Stimulated activated memory B cell treated with anti-CD40 and anti-IgM and Interleukin-4, amounts not matched to agents 10 μg/mL and 1 μg/mL and 100 μg/mL, for 72 hours (primary cell): ENCODE measurements at regions not wholly inside any gene's neighbourhood (a gene's known extent, or its start where the extent isn't known, plus 50 kb on each side); places are given as distances from the start of the nearest gene placed in this dataset.
"Not testable (repeated sequence)": the region's sequence is repeated elsewhere in the genome, so short reads cannot be mapped to it uniquely, and the experiment has no call there.

Experiments used
- ATAC-seq: fragments of 150-1000 bp; cut with Tn5 transposase; 2 replicates; pipeline ENCODE4 v1.10.0; 2021
- H3K27ac Mint-ChIP-seq: one replicate; pipeline ENCODE4 v1.8.0; 2022; ENCODE audit warnings: mild to moderate bottlenecking, mixed read lengths
- H3K27me3 Mint-ChIP-seq: one replicate; pipeline ENCODE4 v1.8.0; 2022; ENCODE audit warnings: mixed read lengths
- H3K36me3 Mint-ChIP-seq: one replicate; pipeline ENCODE4 v1.8.0; 2022; ENCODE audit warnings: mixed read lengths
- H3K4me1 Mint-ChIP-seq: one replicate; pipeline ENCODE4 v1.8.0; 2022; ENCODE audit warnings: mixed read lengths
- H3K4me3 Mint-ChIP-seq: one replicate; pipeline ENCODE4 v1.8.0; 2022; ENCODE audit warnings: mild to moderate bottlenecking, moderate library complexity, mixed read lengths
- H3K9me3 Mint-ChIP-seq: one replicate; pipeline ENCODE4 v1.8.0; 2022; ENCODE audit warnings: mixed read lengths

GRCh38 chr6:72457738-72458137 lies 164.1 kb upstream of the KCNQ5 start:
- no peaks in the 10 kb centered on the region for H3K36me3 Mint-ChIP-seq
- ATAC-seq: no peak
- H3K27ac Mint-ChIP-seq: no peak overlapping the region
- peaks cover 12% of the 10 kb centered on the region for H3K27me3 Mint-ChIP-seq
- H3K4me1 Mint-ChIP-seq: no peaks in the 10 kb centered on the region
- H3K4me3 Mint-ChIP-seq: no peak overlapping the region
- peaks cover 3% of the 10 kb centered on the region for H3K9me3 Mint-ChIP-seq

GRCh38 chr6:72458521-72458920 lies 163.3 kb upstream of the KCNQ5 start:
- Mint-ChIP-seq H3K4me3 (no peak overlapping the region), H3K4me1 (no peaks in the 10 kb centered on the region), H3K9me3 (peaks cover 3% of the 10 kb centered on the region), H3K36me3 (no peaks in the 10 kb centered on the region), H3K27me3 (peaks cover 19% of the 10 kb centered on the region), H3K27ac (no peak overlapping the region)
- no peak for ATAC-seq

GRCh38 chr6:72461144-72461543 lies 160.7 kb upstream of the KCNQ5 start:
- ATAC-seq: no peak
- Mint-ChIP-seq H3K4me3 (no peak overlapping the region), H3K27me3 (peaks cover 39% of the 10 kb centered on the region), H3K9me3 (no peaks in the 10 kb centered on the region), H3K36me3 (no peaks in the 10 kb centered on the region), H3K27ac (no peak overlapping the region), H3K4me1 (no peaks in the 10 kb centered on the region)

GRCh38 chr6:72464246-72464645 lies 157.6 kb upstream of the KCNQ5 start:
- Mint-ChIP-seq H3K9me3 (no peaks in the 10 kb centered on the region), H3K36me3 (no peaks in the 10 kb centered on the region), H3K27ac (no peak overlapping the region), H3K4me3 (no peak overlapping the region), H3K4me1 (no peaks in the 10 kb centered on the region), H3K27me3 (peaks cover 51% of the 10 kb centered on the region)
- no peak for ATAC-seq

- H3K27me3 Mint-ChIP-seq: peaks cover 51% of the 10 kb centered on the region
- no peak overlapping the region for H3K27ac Mint-ChIP-seq
- ATAC-seq: no peak
- no peaks in the 10 kb centered on the region for H3K36me3 Mint-ChIP-seq
- H3K9me3 Mint-ChIP-seq: no peaks in the 10 kb centered on the region
- no peaks in the 10 kb centered on the region for H3K4me1 Mint-ChIP-seq
- no peak overlapping the region for H3K4me3 Mint-ChIP-seq
Observed at GRCh38 chr6:72464791-72465691, 156.8 kb upstream of the KCNQ5 start.

- Mint-ChIP-seq H3K4me1 (no peaks in the 10 kb centered on the region), H3K4me3 (no peak overlapping the region), H3K27me3 (peaks cover 49% of the 10 kb centered on the region), H3K9me3 (no peaks in the 10 kb centered on the region), H3K27ac (no peak overlapping the region), H3K36me3 (no peaks in the 10 kb centered on the region)
- no peak for ATAC-seq
Observed at GRCh38 chr6:72466471-72466870, 155.4 kb upstream of the KCNQ5 start.

- ATAC-seq: no peak
- H3K27ac Mint-ChIP-seq: no peak overlapping the region
Observed at GRCh38 chr6:72466971-72467566, 154.8 kb upstream of the KCNQ5 start.

GRCh38 chr6:72469406-72469983 lies 152.4 kb upstream of the KCNQ5 start:
- ATAC-seq, H3K4me1 Mint-ChIP-seq, H3K9me3 Mint-ChIP-seq, H3K27ac Mint-ChIP-seq, H3K4me3 Mint-ChIP-seq, H3K36me3 Mint-ChIP-seq: not testable (repeated sequence)
- peaks cover 29% of the 10 kb centered on the region for H3K27me3 Mint-ChIP-seq

More at GRCh38 chr6:72466971-72467566, 154.8 kb upstream of the KCNQ5 start:
- no peaks in the 10 kb centered on the region for H3K9me3 Mint-ChIP-seq
- H3K36me3 Mint-ChIP-seq: no peaks in the 10 kb centered on the region
- no peaks in the 10 kb centered on the region for H3K4me1 Mint-ChIP-seq
- H3K4me3 Mint-ChIP-seq: no peak overlapping the region
- H3K27me3 Mint-ChIP-seq: peaks cover 43% of the 10 kb centered on the region

GRCh38 chr6:72476051-72476450 lies 145.8 kb upstream of the KCNQ5 start:
- no peak for ATAC-seq
- H3K27me3 Mint-ChIP-seq: no peaks in the 10 kb centered on the region
- H3K4me3 Mint-ChIP-seq: no peak overlapping the region
- no peaks in the 10 kb centered on the region for H3K36me3 Mint-ChIP-seq
- H3K4me1 Mint-ChIP-seq: no peaks in the 10 kb centered on the region
- H3K27ac Mint-ChIP-seq: no peak overlapping the region
- no peaks in the 10 kb centered on the region for H3K9me3 Mint-ChIP-seq

GRCh38 chr6:72476646-72477045 lies 145.2 kb upstream of the KCNQ5 start:
- H3K9me3 Mint-ChIP-seq: no peaks in the 10 kb centered on the region
- no peaks in the 10 kb centered on the region for H3K4me1 Mint-ChIP-seq
- H3K27me3 Mint-ChIP-seq: no peaks in the 10 kb centered on the region
- ATAC-seq: no peak
- no peak overlapping the region for H3K27ac Mint-ChIP-seq
- H3K4me3 Mint-ChIP-seq: no peak overlapping the region
- H3K36me3 Mint-ChIP-seq: no peaks in the 10 kb centered on the region

- H3K27ac Mint-ChIP-seq: no peak overlapping the region
- ATAC-seq: no peak
- peaks cover 6% of the 10 kb centered on the region for H3K27me3 Mint-ChIP-seq
- no peaks in the 10 kb centered on the region for H3K36me3 Mint-ChIP-seq
- no peaks in the 10 kb centered on the region for H3K9me3 Mint-ChIP-seq
- H3K4me3 Mint-ChIP-seq: no peak overlapping the region
- H3K4me1 Mint-ChIP-seq: no peaks in the 10 kb centered on the region
Observed at GRCh38 chr6:72495441-72495840, 126.4 kb upstream of the KCNQ5 start.

GRCh38 chr6:72497186-72497585 lies 124.7 kb upstream of the KCNQ5 start:
- Mint-ChIP-seq H3K9me3 (no peaks in the 10 kb centered on the region), H3K4me1 (no peaks in the 10 kb centered on the region), H3K4me3 (no peak overlapping the region), H3K27me3 (peaks cover 6% of the 10 kb centered on the region), H3K36me3 (no peaks in the 10 kb centered on the region), H3K27ac (no peak overlapping the region)
- ATAC-seq: no peak

- Mint-ChIP-seq H3K4me1 (no peaks in the 10 kb centered on the region), H3K4me3 (no peak overlapping the region), H3K27me3 (peaks cover 6% of the 10 kb centered on the region), H3K9me3 (no peaks in the 10 kb centered on the region), H3K27ac (peak overlapping the region; percentile 60), H3K36me3 (no peaks in the 10 kb centered on the region)
- no peak for ATAC-seq
Observed at GRCh38 chr6:72500669-72501068, 121.2 kb upstream of the KCNQ5 start.

- Mint-ChIP-seq H3K27ac (no peak overlapping the region), H3K4me1 (no peaks in the 10 kb centered on the region), H3K36me3 (no peaks in the 10 kb centered on the region), H3K27me3 (peaks cover 2% of the 10 kb centered on the region), H3K9me3 (no peaks in the 10 kb centered on the region), H3K4me3 (no peak overlapping the region)
- ATAC-seq: no peak
Observed at GRCh38 chr6:72504406-72504805, 117.5 kb upstream of the KCNQ5 start.

GRCh38 chr6:72505446-72505845 lies 116.4 kb upstream of the KCNQ5 start:
- no peaks in the 10 kb centered on the region for H3K36me3 Mint-ChIP-seq
- no peak overlapping the region for H3K4me3 Mint-ChIP-seq
- peaks cover 12% of the 10 kb centered on the region for H3K27me3 Mint-ChIP-seq
- no peaks in the 10 kb centered on the region for H3K4me1 Mint-ChIP-seq
- H3K27ac Mint-ChIP-seq: no peak overlapping the region
- ATAC-seq: no peak
- no peaks in the 10 kb centered on the region for H3K9me3 Mint-ChIP-seq

GRCh38 chr6:72519871-72520270 lies 102.0 kb upstream of the KCNQ5 start:
- H3K4me3 Mint-ChIP-seq: no peak overlapping the region
- H3K27me3 Mint-ChIP-seq: peaks cover 22% of the 10 kb centered on the region
- H3K27ac Mint-ChIP-seq: no peak overlapping the region

More at GRCh38 chr6:72519871-72520270, 102.0 kb upstream of the KCNQ5 start:
- Mint-ChIP-seq H3K9me3 (no peaks in the 10 kb centered on the region), H3K36me3 (no peaks in the 10 kb centered on the region), H3K4me1 (peaks cover 11% of the 10 kb centered on the region)
- ATAC-seq: no peak
